ENCODE measurements at regions not wholly inside any gene's neighbourhood (a gene's known extent, or its start where the extent isn't known, plus 50 kb on each side); places are given as distances from the start of the nearest gene placed in this dataset.

DNA sequence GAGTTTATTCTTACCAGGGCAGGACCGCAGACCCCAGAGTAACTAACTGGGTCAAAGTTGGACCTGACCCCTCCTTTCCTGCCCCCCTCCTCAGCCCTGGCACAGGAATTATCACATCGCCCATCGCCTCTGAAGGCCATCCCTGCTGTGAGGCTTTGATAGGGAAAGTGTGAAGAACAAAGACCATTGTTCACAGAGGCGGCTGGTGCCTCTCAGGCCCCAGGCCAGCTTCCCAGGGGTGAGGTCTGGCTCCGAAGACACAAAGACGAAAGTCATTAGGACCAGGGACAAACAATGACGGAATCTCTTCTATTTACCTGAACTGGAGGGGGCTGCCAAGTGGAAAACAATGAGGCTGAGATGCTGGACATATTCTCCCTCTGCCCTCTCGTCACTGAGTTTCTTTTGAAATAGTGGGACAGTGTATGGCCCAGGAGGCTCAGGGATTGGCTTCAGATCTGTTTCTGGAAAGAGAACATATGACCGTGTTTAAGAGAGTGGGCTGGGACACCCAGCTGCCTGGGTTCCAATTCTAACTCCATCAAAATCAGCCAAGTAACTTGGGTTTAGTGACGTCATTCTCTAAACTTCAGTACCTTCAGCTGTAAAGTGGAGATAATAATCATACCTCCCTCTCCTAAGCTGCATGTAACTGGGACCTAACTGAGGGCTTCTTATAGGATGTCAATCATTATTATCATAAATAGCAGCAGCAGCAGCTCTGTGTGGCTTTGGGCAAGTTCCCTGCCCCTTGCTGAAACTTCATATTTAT, 769.4 kb downstream of the MED13L start:
- TF ChIP-seq NFIC (IDR thresholded peaks at IDR 0.05) (no peak), FOXM1 (IDR thresholded peaks at IDR 0.05; ENCODE audit: borderline replicate concordance, low read depth) (no peak), YY1 (IDR thresholded peaks at IDR 0.05; ENCODE audit: low read depth) (no peak), ZBTB7A (IDR thresholded peaks at IDR 0.05; ENCODE audit: low read depth) (no peak), TAF1 (IDR thresholded peaks at IDR 0.05; ENCODE audit: low read depth) (no peak), EP300 (IDR thresholded peaks at IDR 0.05; ENCODE audit: borderline replicate concordance) (no peak), CEBPB (IDR thresholded peaks at IDR 0.05) (no peak), TCF12 (IDR thresholded peaks at IDR 0.05; ENCODE audit: low read depth) (no peak), TEAD4 (IDR thresholded peaks at IDR 0.05) (no peak), REST (IDR thresholded peaks at IDR 0.05; ENCODE audit: low read depth) (no peak), MAX (IDR thresholded peaks at IDR 0.05) (no peak), EGR1 (IDR thresholded peaks at IDR 0.05) (no peak), RAD21 (IDR thresholded peaks at IDR 0.05; ENCODE audit: low read depth) (no peak), CREB1 (IDR thresholded peaks at IDR 0.05; ENCODE audit: low read depth) (no peak)
- TF ChIP-seq, protein P1, sequence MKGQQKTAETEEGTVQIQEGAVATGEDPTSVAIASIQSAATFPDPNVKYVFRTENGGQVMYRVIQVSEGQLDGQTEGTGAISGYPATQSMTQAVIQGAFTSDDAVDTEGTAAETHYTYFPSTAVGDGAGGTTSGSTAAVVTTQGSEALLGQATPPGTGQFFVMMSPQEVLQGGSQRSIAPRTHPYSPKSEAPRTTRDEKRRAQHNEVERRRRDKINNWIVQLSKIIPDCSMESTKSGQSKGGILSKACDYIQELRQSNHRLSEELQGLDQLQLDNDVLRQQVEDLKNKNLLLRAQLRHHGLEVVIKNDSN (IDR thresholded peaks at IDR 0.05): no peak

- TF ChIP-seq CREB1 (IDR thresholded peaks at IDR 0.05; ENCODE audit: low read depth) (no peak), CEBPB (IDR thresholded peaks at IDR 0.05) (no peak), ZBTB7A (IDR thresholded peaks at IDR 0.05; ENCODE audit: low read depth) (no peak), EGR1 (IDR thresholded peaks at IDR 0.05) (no peak), TAF1 (IDR thresholded peaks at IDR 0.05; ENCODE audit: low read depth) (no peak), MAX (IDR thresholded peaks at IDR 0.05) (no peak), YY1 (IDR thresholded peaks at IDR 0.05; ENCODE audit: low read depth) (no peak), FOXM1 (IDR thresholded peaks at IDR 0.05; ENCODE audit: borderline replicate concordance, low read depth) (no peak), RAD21 (IDR thresholded peaks at IDR 0.05; ENCODE audit: low read depth) (no peak), REST (IDR thresholded peaks at IDR 0.05; ENCODE audit: low read depth) (no peak), NFIC (IDR thresholded peaks at IDR 0.05) (no peak)
These were observed 770.0 kb downstream of the MED13L start for GRCh38 chr12:115507560-115507889.

- TF ChIP-seq NFIC (IDR thresholded peaks at IDR 0.05) (no peak), RAD21 (IDR thresholded peaks at IDR 0.05; ENCODE audit: low read depth) (no peak), CEBPB (IDR thresholded peaks at IDR 0.05) (no peak), TAF1 (IDR thresholded peaks at IDR 0.05; ENCODE audit: low read depth) (no peak), REST (IDR thresholded peaks at IDR 0.05; ENCODE audit: low read depth) (no peak), TCF12 (IDR thresholded peaks at IDR 0.05; ENCODE audit: low read depth) (no peak), CREB1 (IDR thresholded peaks at IDR 0.05; ENCODE audit: low read depth) (no peak), MAX (IDR thresholded peaks at IDR 0.05) (no peak), YY1 (IDR thresholded peaks at IDR 0.05; ENCODE audit: low read depth) (no peak), EGR1 (IDR thresholded peaks at IDR 0.05) (no peak), ZBTB7A (IDR thresholded peaks at IDR 0.05; ENCODE audit: low read depth) (no peak)
These were observed 770.5 kb downstream of the MED13L start for GRCh38 chr12:115506822-115507559.
